Mucosa of rectum (tissue), 2 donors: ENCODE measurements at regions not wholly inside any gene's neighbourhood (a gene's known extent, or its start where the extent isn't known, plus 50 kb on each side); places are given as distances from the start of the nearest gene placed in this dataset.
"Not testable (repeated sequence)": the region's sequence is repeated elsewhere in the genome, so short reads cannot be mapped to it uniquely, and the experiment has no call there.

Source experiments
- H3K27ac ChIP-seq, 2 donors: one replicate each; pipeline ENCODE4 v1.7.0; 2013; ENCODE audit warnings: inconsistent platforms in 2 of 2, low read depth in 2 of 2, low read length in 2 of 2
- H3K27me3 ChIP-seq, 2 donors: one replicate each; pipeline ENCODE4 v1.7.0; 2013; ENCODE audit warnings: low read length in 2 of 2; ENCODE audit not compliant: control insufficient read depth in 2 of 2, insufficient read depth in 2 of 2
- H3K36me3 ChIP-seq, 2 donors: one replicate each; pipeline ENCODE4 v1.7.0; 2013; ENCODE audit warnings: low read length in 2 of 2; ENCODE audit not compliant: control insufficient read depth in 2 of 2, insufficient read depth in 2 of 2
- H3K4me1 ChIP-seq, 2 donors: one replicate each; pipeline ENCODE4 v1.7.0; 2013; ENCODE audit warnings: low read length in 2 of 2, mild to moderate bottlenecking in 1 of 2; ENCODE audit not compliant: control insufficient read depth in 2 of 2, insufficient read depth in 2 of 2
- H3K4me3 ChIP-seq, 2 donors: one replicate each; pipeline ENCODE4 v1.7.0; 2013; ENCODE audit warnings: low read length in 2 of 2
- H3K9ac ChIP-seq, 2 donors: one replicate each; pipeline ENCODE4 v1.7.0; 2013; ENCODE audit warnings: low read length in 2 of 2, low read depth in 1 of 2, mild to moderate bottlenecking in 1 of 2
- H3K9me3 ChIP-seq, 2 donors: one replicate each; pipeline ENCODE4 v1.7.0; 2013; ENCODE audit warnings: low read length in 2 of 2; ENCODE audit not compliant: control insufficient read depth in 2 of 2
- donor health status: healthy.
- donor health status: Normal muscosa, but diverticular disease.

DNA sequence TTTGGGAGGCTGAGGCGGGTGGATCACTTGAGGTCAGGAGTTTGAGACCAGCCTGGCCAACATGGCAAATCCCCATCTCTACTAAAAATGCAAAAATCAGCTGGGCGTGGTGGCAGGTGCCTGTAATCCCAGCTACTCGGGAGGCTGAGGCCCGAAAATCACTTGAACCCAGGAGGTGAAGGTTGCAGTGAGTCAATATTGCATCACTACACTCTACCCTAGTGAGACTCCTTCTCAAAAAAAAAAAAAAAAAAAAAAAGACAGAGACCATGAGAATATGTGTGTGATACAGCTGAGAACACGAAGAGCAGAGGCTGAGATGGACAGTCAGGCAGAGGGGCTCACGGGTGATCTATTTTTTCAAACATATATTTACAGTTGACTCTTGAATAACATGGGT is 152.5 kb upstream of the TNRC6C start:
- peaks cover 2 to 14% of the 10 kb centered on the region in 2 donors for H3K27me3 ChIP-seq
- H3K36me3 ChIP-seq, H3K4me3 ChIP-seq, H3K4me1 ChIP-seq, H3K9ac ChIP-seq, H3K27ac ChIP-seq, H3K9me3 ChIP-seq: not testable (repeated sequence)

DNA sequence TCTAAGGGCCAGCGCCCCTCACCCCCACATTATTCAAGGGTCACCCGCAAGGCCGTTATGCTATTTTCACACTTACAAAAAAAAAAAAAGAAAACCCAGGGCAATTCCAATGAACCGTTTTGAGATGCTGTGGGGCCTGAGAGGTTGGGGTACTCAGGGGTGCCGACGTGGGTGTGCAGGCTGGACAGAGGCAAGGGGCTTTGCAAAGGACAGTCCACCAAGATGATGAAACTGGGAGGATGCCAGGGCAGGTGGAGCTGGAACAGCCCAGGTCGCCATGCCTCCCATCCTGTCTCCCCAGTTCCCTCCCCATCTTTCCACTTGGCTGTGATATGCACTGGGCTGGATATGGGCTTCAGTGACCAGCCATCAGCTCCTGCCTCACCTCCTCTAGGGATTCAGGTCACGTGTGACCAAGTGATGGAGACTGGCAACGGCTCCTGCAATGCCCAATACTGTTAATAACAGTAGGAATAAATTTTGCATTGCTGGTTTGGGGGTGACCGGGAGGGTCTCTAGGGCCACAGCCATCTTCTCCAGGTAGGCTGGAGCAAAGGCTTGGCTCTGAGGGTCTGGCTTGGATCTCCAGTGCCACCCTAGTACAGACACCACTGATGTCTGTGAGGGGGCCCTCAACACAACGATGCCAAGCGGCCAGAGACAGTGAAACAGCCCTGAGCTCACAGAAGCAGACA is 151.3 kb upstream of the TNRC6C start:
- Histone ChIP-seq H3K27ac (no peak overlapping the region), H3K9me3 (no peaks in the 10 kb centered on the region), H3K27me3 (peaks cover 0 to 7% of the 10 kb centered on the region in 2 donors), H3K4me3 (no peak overlapping the region), H3K4me1 (peaks cover 0 to 4% of the 10 kb centered on the region in 2 donors), H3K36me3 (no peaks in the 10 kb centered on the region), H3K9ac (no peak overlapping the region)

DNA sequence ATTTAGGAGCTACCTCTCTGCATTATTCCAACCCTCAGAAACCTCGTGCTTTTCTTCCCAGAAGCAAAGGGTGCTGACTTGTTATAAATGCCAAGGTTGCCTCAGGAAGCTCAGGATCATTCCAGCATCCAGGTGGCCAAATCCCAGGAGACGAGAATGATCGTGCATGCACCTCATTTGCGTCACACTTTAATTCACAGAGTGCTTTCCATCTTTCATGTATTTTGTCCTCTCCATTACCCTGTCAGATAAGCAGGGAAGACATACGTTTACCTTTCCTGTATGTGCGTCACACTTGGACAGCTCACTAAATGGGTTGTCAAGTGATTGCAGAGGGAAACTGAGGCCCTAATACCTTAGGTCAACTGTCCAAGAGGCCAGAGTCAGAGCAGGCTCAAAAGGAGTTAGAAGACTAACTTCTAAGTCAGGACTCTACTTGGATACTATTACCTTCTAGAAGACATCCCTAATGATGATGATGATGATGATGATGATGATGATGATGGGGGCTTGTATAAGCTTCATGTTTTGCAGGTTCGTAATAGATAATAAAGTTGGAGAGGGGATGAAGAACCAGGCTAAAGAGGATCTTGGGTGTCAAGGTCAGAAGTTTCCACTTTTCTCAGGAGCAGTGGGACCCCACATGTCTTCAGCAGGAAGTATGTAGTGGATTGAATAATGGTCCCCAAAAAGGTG is 150.6 kb upstream of the TNRC6C start:
- H3K27me3 ChIP-seq, result peaks cover 0 to 5% of the 10 kb centered on the region in 2 donors
- H3K4me1 ChIP-seq, result peaks cover 0 to 1% of the 10 kb centered on the region in 2 donors
- no peak overlapping the region for H3K4me3 ChIP-seq
- no peak overlapping the region for H3K27ac ChIP-seq
- H3K36me3 ChIP-seq, result no peaks in the 10 kb centered on the region
- no peak overlapping the region for H3K9ac ChIP-seq
- no peaks in the 10 kb centered on the region for H3K9me3 ChIP-seq

DNA sequence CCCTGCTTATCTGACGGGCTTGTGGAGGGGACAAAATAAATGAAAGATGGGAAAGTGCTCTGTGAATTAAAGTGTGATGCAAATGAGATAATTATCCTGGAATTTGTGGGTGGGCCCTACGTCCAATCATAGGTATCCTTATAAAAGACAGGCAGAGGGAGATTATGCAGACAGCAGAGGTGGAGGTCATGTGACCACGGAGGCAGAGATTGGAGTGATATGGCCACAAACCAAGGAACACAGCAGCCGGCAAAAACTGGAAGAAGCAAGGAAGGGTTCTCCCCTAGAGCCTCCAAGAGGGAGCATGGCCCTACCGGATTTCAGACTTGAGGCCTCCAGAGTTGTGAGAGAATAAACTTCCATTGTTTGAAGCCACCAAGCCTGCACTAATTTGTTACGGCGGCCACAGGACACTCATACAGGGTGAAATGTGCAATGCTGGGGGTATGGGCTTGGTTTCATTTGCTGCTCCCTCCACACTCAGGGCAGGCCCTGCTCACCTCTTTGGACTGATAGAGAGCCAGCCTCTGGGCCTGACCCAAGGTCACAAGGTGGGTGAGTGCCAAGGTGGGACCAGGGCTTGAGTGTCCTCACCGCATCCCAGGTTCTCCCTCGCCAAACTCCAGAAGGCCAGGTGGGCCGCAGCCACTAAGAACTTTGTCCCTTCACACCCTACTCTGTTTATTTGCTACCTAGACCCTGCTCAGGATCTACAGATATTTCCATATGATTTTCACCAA is 149.6 kb upstream of the TNRC6C start:
- no peaks in the 10 kb centered on the region for H3K9me3 ChIP-seq
- H3K4me3 ChIP-seq, result no peak overlapping the region
- H3K9ac ChIP-seq, result no peak overlapping the region
- H3K27me3 ChIP-seq, result peaks cover 0 to under 1% of the 10 kb centered on the region in 2 donors
- H3K27ac ChIP-seq, result no peak overlapping the region
- H3K36me3 ChIP-seq, result no peaks in the 10 kb centered on the region
- H3K4me1 ChIP-seq, result no peaks in the 10 kb centered on the region

DNA sequence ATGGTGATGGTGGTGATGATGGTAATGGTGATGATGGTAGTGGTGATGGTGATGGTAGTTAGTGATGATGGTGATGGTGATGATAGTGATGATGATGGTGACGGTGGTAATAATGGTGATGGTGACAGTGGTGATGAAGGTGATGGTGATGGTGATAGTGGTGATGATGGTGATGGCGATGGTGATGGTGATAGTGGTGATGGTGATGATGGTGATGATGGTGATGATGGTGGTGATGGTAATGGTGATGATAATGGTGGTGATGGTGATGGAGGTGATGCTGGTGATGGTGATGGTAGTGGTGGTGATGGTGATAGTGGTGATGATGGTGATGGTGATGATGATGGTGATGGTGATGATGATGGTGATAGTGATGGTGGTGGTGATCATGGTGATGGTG is 148.7 kb upstream of the TNRC6C start:
- Histone ChIP-seq H3K36me3 (no peaks in the 10 kb centered on the region), H3K4me3 (no peak overlapping the region), H3K27ac (no peak overlapping the region), H3K4me1 (no peaks in the 10 kb centered on the region), H3K9me3 (no peaks in the 10 kb centered on the region), H3K9ac (no peak overlapping the region), H3K27me3 (no peaks in the 10 kb centered on the region)

DNA sequence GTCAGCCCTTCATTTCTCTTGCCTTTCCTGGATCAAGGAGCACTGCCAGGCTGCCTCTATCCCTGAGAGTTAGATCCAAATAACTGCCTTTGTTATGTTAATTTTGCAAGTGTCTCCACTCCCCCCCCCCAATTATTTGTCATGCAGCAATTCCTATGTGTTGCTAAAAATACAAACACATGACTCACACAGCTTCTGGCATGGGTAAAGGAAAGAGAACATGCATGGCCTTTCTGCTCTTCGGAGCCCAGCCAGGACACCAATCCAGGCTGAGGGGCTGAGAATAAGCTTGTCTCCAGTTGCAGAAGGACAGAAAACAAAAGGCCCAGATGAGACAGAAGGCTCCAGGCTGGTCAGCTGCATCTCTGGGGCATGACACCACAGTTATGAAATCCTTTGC is 148.0 kb upstream of the TNRC6C start:
- Histone ChIP-seq H3K27me3 (no peaks in the 10 kb centered on the region), H3K9ac (no peak overlapping the region), H3K36me3 (no peaks in the 10 kb centered on the region), H3K4me1 (no peaks in the 10 kb centered on the region), H3K9me3 (no peaks in the 10 kb centered on the region), H3K27ac (no peak overlapping the region), H3K4me3 (no peak overlapping the region)

DNA sequence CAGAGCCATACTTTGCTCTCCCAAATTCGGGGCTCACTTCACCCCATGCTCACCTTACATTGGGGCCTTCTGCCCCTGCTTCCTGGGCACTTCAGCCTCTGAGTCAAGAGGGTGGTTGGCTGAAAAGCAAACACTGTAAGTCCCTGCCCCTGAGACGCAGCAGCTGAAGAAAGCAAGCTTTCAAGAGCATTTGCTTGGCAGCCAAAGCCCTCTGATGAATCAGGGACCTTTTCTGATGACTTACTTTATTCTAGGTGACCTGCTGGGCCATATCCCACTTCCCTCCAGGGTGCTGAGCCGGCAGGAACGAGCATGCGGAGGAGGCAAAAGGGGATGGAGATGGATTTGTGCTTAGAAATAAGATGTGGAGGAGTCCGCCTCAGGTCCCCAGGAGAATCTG is 147.0 kb upstream of the TNRC6C start:
- H3K9ac ChIP-seq, result no peak overlapping the region
- no peaks in the 10 kb centered on the region for H3K27me3 ChIP-seq

DNA sequence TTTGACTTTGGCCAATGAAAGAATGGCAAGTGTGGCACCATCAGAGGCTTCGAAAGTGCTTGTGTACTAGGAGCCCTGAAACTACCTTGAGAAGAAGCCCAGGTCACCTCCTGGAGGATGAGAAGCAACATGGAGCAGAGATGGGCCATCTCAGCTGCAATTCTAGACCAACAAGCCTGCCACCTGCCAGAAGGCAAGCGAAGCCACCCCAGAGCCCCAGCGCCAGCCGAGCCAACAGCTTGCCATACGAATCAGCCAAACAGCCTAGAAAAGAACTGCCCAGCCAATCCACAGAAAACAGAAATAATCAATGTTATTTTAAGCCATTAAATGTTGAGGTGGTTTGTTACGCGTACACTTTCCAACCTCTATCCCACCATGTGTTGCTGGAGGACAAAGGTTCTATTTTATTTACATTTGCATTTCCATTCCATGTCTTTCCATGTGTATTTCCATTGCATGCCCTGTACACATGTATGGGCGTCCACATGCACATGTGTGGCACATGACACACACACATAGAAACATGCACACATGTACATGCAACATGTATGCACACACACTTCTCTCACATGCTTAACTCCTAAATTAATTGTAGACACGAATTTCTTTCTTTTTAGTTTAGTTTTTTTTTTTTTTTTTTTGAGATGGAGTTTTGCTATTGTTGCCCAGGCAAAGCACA is 144.3 kb upstream of the TNRC6C start:
- Histone ChIP-seq H3K4me1 (no peaks in the 10 kb centered on the region), H3K36me3 (no peaks in the 10 kb centered on the region), H3K4me3 (no peak overlapping the region), H3K9ac (no peak overlapping the region), H3K27ac (no peak overlapping the region), H3K9me3 (no peaks in the 10 kb centered on the region), H3K27me3 (peaks cover 0 to 2% of the 10 kb centered on the region in 2 donors)

More for the DNA sequence above, 147.0 kb upstream of the TNRC6C start:
- Histone ChIP-seq H3K9me3 (no peaks in the 10 kb centered on the region), H3K27ac (no peak overlapping the region), H3K4me1 (no peaks in the 10 kb centered on the region), H3K4me3 (no peak overlapping the region), H3K36me3 (no peaks in the 10 kb centered on the region)

DNA sequence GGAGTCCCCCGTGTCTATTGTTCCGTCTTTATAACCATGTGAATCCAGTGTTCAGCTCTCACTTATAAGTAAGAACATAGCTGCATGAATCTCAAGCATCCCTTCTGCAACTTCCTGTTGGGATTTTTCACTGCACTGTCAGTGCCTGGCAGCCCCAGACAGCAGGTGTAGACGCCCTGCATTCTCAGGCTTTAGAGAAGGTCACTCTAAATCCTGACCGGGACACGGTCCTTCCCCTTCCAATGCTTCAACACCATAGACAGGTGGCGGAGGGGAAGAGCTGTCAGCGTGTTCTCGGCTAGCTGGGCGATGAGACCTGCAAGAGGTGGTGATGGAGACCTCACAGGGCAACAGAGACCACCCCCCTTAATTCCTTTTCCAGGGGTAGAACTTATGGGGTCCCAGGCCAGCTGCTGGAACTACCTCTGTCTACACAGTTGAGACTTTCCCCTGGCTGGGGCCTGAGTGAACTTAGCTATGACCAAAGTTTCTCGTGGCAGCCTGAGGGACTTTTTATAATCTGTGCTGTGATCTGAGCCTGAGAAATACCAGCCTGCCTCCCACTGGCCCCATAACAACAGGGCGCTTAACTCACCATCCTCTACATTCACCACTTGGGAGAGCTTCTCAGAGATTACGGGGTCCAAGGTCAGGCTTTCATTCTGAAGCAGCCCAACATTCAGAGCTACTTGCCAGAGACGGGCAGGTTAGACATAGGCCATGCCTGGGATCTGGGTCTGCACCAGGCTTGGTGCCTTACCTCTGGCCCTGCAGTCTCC is 143.2 kb upstream of the TNRC6C start:
- H3K9ac ChIP-seq, result no peak overlapping the region
- no peaks in the 10 kb centered on the region for H3K9me3 ChIP-seq
- H3K27me3 ChIP-seq, result peaks cover 0 to 2% of the 10 kb centered on the region in 2 donors
- no peaks in the 10 kb centered on the region for H3K36me3 ChIP-seq
- H3K27ac ChIP-seq, result no peak overlapping the region
- no peaks in the 10 kb centered on the region for H3K4me1 ChIP-seq
- no peak overlapping the region for H3K4me3 ChIP-seq
